Keratinocyte (primary cell): ENCODE measurements at regions not wholly inside any gene's neighbourhood (a gene's known extent, or its start where the extent isn't known, plus 50 kb on each side); places are given as distances from the start of the nearest gene placed in this dataset.

Experiments used
- DNase-seq: peaks from one replicate; pipeline ENCODE4 v3.0.0-alpha.2; 2011; ENCODE audit warnings: low read depth, missing footprints, low spot score
- FAIRE-seq: peaks from 2 replicates; lab custom pipeline; 2011; peaks lifted over from hg19 to GRCh38; lab: Jason Lieb, UNC
- H2AFZ ChIP-seq: 2 replicates; pipeline ENCODE4 v1.6.0; 2012; ENCODE audit warnings: low read length, control low read depth, inconsistent platforms; ENCODE audit not compliant: control insufficient read depth
- H3K27ac ChIP-seq: 2 replicates; pipeline ENCODE4 v1.5.1; 2011; ENCODE audit warnings: low read length; ENCODE audit not compliant: control insufficient read depth, insufficient read depth
- H3K27me3 ChIP-seq: 3 replicates; pipeline ENCODE4 v1.6.0; 2011; ENCODE audit warnings: low read length; ENCODE audit not compliant: control insufficient read depth, insufficient read depth; ENCODE audit errors: extremely low read depth
- H3K36me3 ChIP-seq, 2 experiments: 2 replicates in 1 of 2; 3 replicates in 1 of 2; pipeline ENCODE4 v1.5.1; 2011; ENCODE audit warnings: low read length in 2 of 2, mild to moderate bottlenecking in 1 of 2; ENCODE audit not compliant: control insufficient read depth in 2 of 2, insufficient read depth in 2 of 2; ENCODE audit errors: extremely low read depth in 1 of 2
- H3K4me1 ChIP-seq: 3 replicates; pipeline ENCODE4 v1.5.1; 2011; ENCODE audit warnings: low read length; ENCODE audit not compliant: control insufficient read depth, insufficient read depth; ENCODE audit errors: extremely low read depth
- H3K4me2 ChIP-seq: 3 replicates; pipeline ENCODE4 v1.6.0; 2011; ENCODE audit warnings: low read depth, low read length; ENCODE audit not compliant: control insufficient read depth, insufficient read depth; ENCODE audit errors: extremely low read depth
- H3K4me3 ChIP-seq, 3 experiments: fragments of 200-600 bp in 1 of 3; sonication (generic) in 1 of 3; 2 replicates in 2 of 3; 3 replicates in 1 of 3; pipeline ENCODE4 v1.5.1; 2011 to 2016; ENCODE audit warnings: low read length in 3 of 3, mild to moderate bottlenecking in 3 of 3, control low read depth in 2 of 3, inconsistent platforms in 1 of 3, low read depth in 1 of 3, mixed read lengths in 1 of 3, mixed run types in 1 of 3, moderate library complexity in 1 of 3; ENCODE audit not compliant: control insufficient read depth in 2 of 3, insufficient read depth in 2 of 3; ENCODE audit errors: extremely low read depth in 1 of 3
- H3K79me2 ChIP-seq: 2 replicates; pipeline ENCODE4 v1.6.0; 2012; ENCODE audit warnings: low read length; ENCODE audit not compliant: control insufficient read depth, insufficient read depth
- H3K9ac ChIP-seq: 3 replicates; pipeline ENCODE4 v1.6.0; 2011; ENCODE audit warnings: low read length; ENCODE audit not compliant: control insufficient read depth, insufficient read depth; ENCODE audit errors: extremely low read depth
- H3K9me1 ChIP-seq: 3 replicates; pipeline ENCODE4 v1.6.0; 2011; ENCODE audit warnings: low read length; ENCODE audit not compliant: control insufficient read depth, insufficient read depth; ENCODE audit errors: extremely low read depth
- H3K9me3 ChIP-seq: 2 replicates; pipeline ENCODE4 v1.5.1; 2012; ENCODE audit warnings: low read depth, low read length; ENCODE audit not compliant: control insufficient read depth
- H4K20me1 ChIP-seq: 3 replicates; pipeline ENCODE4 v1.6.0; 2011; ENCODE audit warnings: low read length; ENCODE audit not compliant: control insufficient read depth, insufficient read depth; ENCODE audit errors: extremely low read depth
- CTCF ChIP-seq, 3 experiments: IDR thresholded peaks in 1 of 3; conservative IDR thresholded peaks in 1 of 3; optimal IDR thresholded peaks in 1 of 3; 2 replicates in 2 of 3; 3 replicates in 1 of 3; pipeline versions ENCODE3 to v1.5.1; 2011; ENCODE audit warnings: low read length in 3 of 3, mild to moderate bottlenecking in 3 of 3, moderate library complexity in 2 of 3, control low read depth in 1 of 3, inconsistent platforms in 1 of 3; ENCODE audit not compliant: insufficient read depth in 2 of 3; ENCODE audit errors: extremely low read depth in 1 of 3
- EZH2 ChIP-seq: IDR thresholded peaks from one replicate; pipeline ENCODE4 v1.6.1; 2012; ENCODE audit warnings: inconsistent platforms, mild to moderate bottlenecking, low read length, moderate library complexity
- dilution Hi-C: fragments of 300-500 bp; cut with MboI; formaldehyde crosslinking; loops from one replicate; pipeline ENCODE4 v1.7.0; 2020; ENCODE audit warnings: low sequenced_read_pairs; ENCODE audit not compliant: extremely low pct_ligation_motif_present

- Histone ChIP-seq H3K27me3 (no peaks in the 10 kb centered on the region), H4K20me1 (no peaks in the 10 kb centered on the region), H3K79me2 (no peaks in the 10 kb centered on the region), H2AFZ (no peak overlapping the region), H3K9ac (no peak overlapping the region), H3K9me3 (no peaks in the 10 kb centered on the region), H3K4me1 (no peaks in the 10 kb centered on the region), H3K27ac (no peak overlapping the region), H3K36me3 (no peaks in the 10 kb centered on the region), H3K4me2 (no peak overlapping the region), H3K9me1 (no peaks in the 10 kb centered on the region), H3K4me3 (no peak overlapping the region)
- dilution Hi-C loops: no loop called here
- no peak for DNase-seq
- TF ChIP-seq EZH2: no peak
- TF ChIP-seq CTCF (optimal IDR thresholded peaks at IDR 0.05 in 1 of 3, IDR thresholded peaks at IDR 0.05 in 1 of 3, conservative IDR thresholded peaks at IDR 0.05 in 1 of 3; ENCODE audit: extremely low read depth in 1 of 3, insufficient read depth in 2 of 3, low read length in 3 of 3): no peak
- FAIRE-seq: no peak
Measured at GRCh38 chr17:420479-421175, 68.0 kb upstream of the RPH3AL start.

- Histone ChIP-seq H3K27me3 (no peaks in the 10 kb centered on the region), H3K27ac (no peak overlapping the region), H3K4me3 (no peak overlapping the region), H3K4me1 (no peaks in the 10 kb centered on the region), H3K79me2 (no peaks in the 10 kb centered on the region), H2AFZ (no peak overlapping the region), H3K9ac (no peak overlapping the region), H3K36me3 (no peaks in the 10 kb centered on the region), H3K4me2 (no peak overlapping the region), H3K9me3 (no peaks in the 10 kb centered on the region), H3K9me1 (no peaks in the 10 kb centered on the region), H4K20me1 (no peaks in the 10 kb centered on the region)
- no peak for TF ChIP-seq EZH2
- TF ChIP-seq CTCF (optimal IDR thresholded peaks at IDR 0.05 in 1 of 3, IDR thresholded peaks at IDR 0.05 in 1 of 3, conservative IDR thresholded peaks at IDR 0.05 in 1 of 3; ENCODE audit: extremely low read depth in 1 of 3, insufficient read depth in 2 of 3, low read length in 3 of 3): no peak
- no peak for FAIRE-seq
- dilution Hi-C loops: no loop called here
- DNase-seq: no peak
Measured at GRCh38 chr17:419073-419735, 66.6 kb upstream of the RPH3AL start.
